Suprapubic skin (tissue), 4 donors: ENCODE measurements at regions not wholly inside any gene's neighbourhood (a gene's known extent, or its start where the extent isn't known, plus 50 kb on each side); places are given as distances from the start of the nearest gene placed in this dataset.

ENCODE experiments used
- DNase-seq, 2 donors: peaks; one replicate each; pipeline ENCODE4 v3.0.0-alpha.2; 2019; ENCODE audit warnings: low spot score in 2 of 2
- H3K27ac ChIP-seq: fragments of 200-600 bp; sonication (generic); one replicate; pipeline ENCODE4 v1.5.1; 2019
- H3K27me3 ChIP-seq: fragments of 200-600 bp; sonication (generic); one replicate; pipeline ENCODE4 v1.5.1; 2019
- H3K36me3 ChIP-seq: fragments of 200-600 bp; sonication (generic); one replicate; pipeline ENCODE4 v1.5.1; 2019
- H3K4me1 ChIP-seq: fragments of 200-600 bp; sonication (generic); one replicate; pipeline ENCODE4 v1.5.1; 2019
- H3K4me3 ChIP-seq: fragments of 200-600 bp; sonication (generic); one replicate; pipeline ENCODE4 v1.5.1; 2019; ENCODE audit warnings: mild to moderate bottlenecking
- H3K9me3 ChIP-seq: fragments of 200-600 bp; sonication (generic); one replicate; pipeline ENCODE4 v1.5.1; 2019
- EP300 ChIP-seq: sonication (generic); formaldehyde crosslinking; IDR thresholded peaks from one replicate; pipeline ENCODE4 v1.6.1; 2017; ENCODE audit warnings: antibody characterized with exemption
- POLR2A ChIP-seq, 2 donors: fragments of 450-650 bp; IDR thresholded peaks; one replicate each; pipeline ENCODE4 v1.6.1; 2017; ENCODE audit warnings: antibody characterized with exemption in 2 of 2, mild to moderate bottlenecking in 2 of 2, moderate library complexity in 2 of 2
- POLR2AphosphoS5 ChIP-seq, 3 donors: sonication (generic); formaldehyde crosslinking; IDR thresholded peaks; one replicate each; pipeline ENCODE4 v1.6.1; 2017; ENCODE audit warnings: antibody characterized with exemption in 3 of 3
- WGBS: methylation state at CpG from one replicate; pipeline ENCODE4 v1.1.5; 2018; 5-methylcytosine and 5-hydroxymethylcytosine counted together
- TF ChIP-seq, protein P1 (sequence below), 2 donors: fragments of 200-600 bp in 1 of 2; fragments of 450-650 bp in 1 of 2; sonication (generic) in 1 of 2; IDR thresholded peaks; one replicate each; pipeline ENCODE4 v1.5.1; 2016 to 2019; ENCODE audit warnings: antibody characterized with exemption in 2 of 2, mild to moderate bottlenecking in 1 of 2, moderate library complexity in 1 of 2

- Histone ChIP-seq H3K27ac (no peak overlapping the region), H3K4me1 (peaks cover 11% of the 10 kb centered on the region)
These were observed 86.8 kb upstream of the TP53I11 start for GRCh38 chr11:45037434-45038005.

GRCh38 chr11:45038923-45039322 lies 88.2 kb upstream of the TP53I11 start:
- H3K27me3 ChIP-seq = no peaks in the 10 kb centered on the region
- H3K9me3 ChIP-seq = no peaks in the 10 kb centered on the region
- TF ChIP-seq, protein P1, sequence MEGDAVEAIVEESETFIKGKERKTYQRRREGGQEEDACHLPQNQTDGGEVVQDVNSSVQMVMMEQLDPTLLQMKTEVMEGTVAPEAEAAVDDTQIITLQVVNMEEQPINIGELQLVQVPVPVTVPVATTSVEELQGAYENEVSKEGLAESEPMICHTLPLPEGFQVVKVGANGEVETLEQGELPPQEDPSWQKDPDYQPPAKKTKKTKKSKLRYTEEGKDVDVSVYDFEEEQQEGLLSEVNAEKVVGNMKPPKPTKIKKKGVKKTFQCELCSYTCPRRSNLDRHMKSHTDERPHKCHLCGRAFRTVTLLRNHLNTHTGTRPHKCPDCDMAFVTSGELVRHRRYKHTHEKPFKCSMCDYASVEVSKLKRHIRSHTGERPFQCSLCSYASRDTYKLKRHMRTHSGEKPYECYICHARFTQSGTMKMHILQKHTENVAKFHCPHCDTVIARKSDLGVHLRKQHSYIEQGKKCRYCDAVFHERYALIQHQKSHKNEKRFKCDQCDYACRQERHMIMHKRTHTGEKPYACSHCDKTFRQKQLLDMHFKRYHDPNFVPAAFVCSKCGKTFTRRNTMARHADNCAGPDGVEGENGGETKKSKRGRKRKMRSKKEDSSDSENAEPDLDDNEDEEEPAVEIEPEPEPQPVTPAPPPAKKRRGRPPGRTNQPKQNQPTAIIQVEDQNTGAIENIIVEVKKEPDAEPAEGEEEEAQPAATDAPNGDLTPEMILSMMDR (IDR thresholded peaks at IDR 0.05) = no peak
- TF ChIP-seq POLR2A (IDR thresholded peaks at IDR 0.05) = no peak
- no peak for TF ChIP-seq POLR2AphosphoS5 (IDR thresholded peaks at IDR 0.05)
- TF ChIP-seq EP300 = no peak
- no peak overlapping the region for H3K4me3 ChIP-seq
- H3K27ac ChIP-seq = no peak overlapping the region
- H3K4me1 ChIP-seq = peaks cover 21% of the 10 kb centered on the region
- no peak for DNase-seq
- H3K36me3 ChIP-seq = no peaks in the 10 kb centered on the region
- whole genome bisulfite sequencing = 90% methylated on average over 1 of the region's 1 CpG

More at GRCh38 chr11:45037434-45038005, 86.8 kb upstream of the TP53I11 start:
- H3K27me3 ChIP-seq = no peaks in the 10 kb centered on the region
- no peak overlapping the region for H3K4me3 ChIP-seq
- TF ChIP-seq EP300 (no peak), POLR2AphosphoS5 (IDR thresholded peaks at IDR 0.05) (no peak)
- no peak for DNase-seq
- no peaks in the 10 kb centered on the region for H3K36me3 ChIP-seq
- H3K9me3 ChIP-seq = no peaks in the 10 kb centered on the region

DNA sequence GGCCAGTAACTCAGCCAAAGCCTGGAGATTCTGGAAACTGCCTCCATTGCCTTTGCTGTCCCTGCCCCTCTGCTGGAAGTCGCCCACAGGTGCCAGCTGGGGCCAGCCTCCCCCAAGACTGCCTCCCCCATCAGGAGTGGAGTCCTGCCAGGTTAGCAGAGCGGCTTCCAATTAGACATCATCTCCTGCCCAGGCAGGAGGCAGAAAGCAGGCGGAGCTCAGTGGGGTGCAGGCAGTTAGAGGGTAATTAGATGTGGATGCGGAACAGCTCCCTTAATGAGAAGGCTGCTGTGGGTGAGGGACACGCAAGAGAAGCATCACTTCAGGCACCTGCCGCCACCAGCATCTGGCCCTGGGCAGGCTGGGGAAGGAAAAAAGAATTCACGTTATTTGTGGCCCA lies 90.9 kb upstream of the TP53I11 start:
- TF ChIP-seq POLR2A (IDR thresholded peaks at IDR 0.05) (no peak), EP300 (no peak), POLR2AphosphoS5 (IDR thresholded peaks at IDR 0.05) (no peak)
- TF ChIP-seq, protein P1 (IDR thresholded peaks at IDR 0.05) = no peak
- DNase-seq = no peak
- no peak overlapping the region for H3K4me3 ChIP-seq
- WGBS = 59% methylated on average over 7 of the region's 7 CpGs
- no peaks in the 10 kb centered on the region for H3K27me3 ChIP-seq
- H3K9me3 ChIP-seq = no peaks in the 10 kb centered on the region
- H3K4me1 ChIP-seq = peaks cover 42% of the 10 kb centered on the region
- H3K27ac ChIP-seq = no peak overlapping the region
- no peaks in the 10 kb centered on the region for H3K36me3 ChIP-seq

- Histone ChIP-seq H3K4me1 (peaks cover 51% of the 10 kb centered on the region), H3K27ac (no peak overlapping the region), H3K9me3 (no peaks in the 10 kb centered on the region), H3K4me3 (no peak overlapping the region), H3K36me3 (no peaks in the 10 kb centered on the region), H3K27me3 (no peaks in the 10 kb centered on the region)
- WGBS = 24% methylated on average over 4 of the region's 4 CpGs
- TF ChIP-seq EP300 = no peak
- TF ChIP-seq, protein P1 (IDR thresholded peaks at IDR 0.05) = no peak
- TF ChIP-seq POLR2AphosphoS5 (IDR thresholded peaks at IDR 0.05) = peak in 1 of 3 donors; percentile 17
- peak in 1 of 2 donors; percentile 78 for DNase-seq
These were observed 91.9 kb upstream of the TP53I11 start for GRCh38 chr11:45042560-45042959.

DNA sequence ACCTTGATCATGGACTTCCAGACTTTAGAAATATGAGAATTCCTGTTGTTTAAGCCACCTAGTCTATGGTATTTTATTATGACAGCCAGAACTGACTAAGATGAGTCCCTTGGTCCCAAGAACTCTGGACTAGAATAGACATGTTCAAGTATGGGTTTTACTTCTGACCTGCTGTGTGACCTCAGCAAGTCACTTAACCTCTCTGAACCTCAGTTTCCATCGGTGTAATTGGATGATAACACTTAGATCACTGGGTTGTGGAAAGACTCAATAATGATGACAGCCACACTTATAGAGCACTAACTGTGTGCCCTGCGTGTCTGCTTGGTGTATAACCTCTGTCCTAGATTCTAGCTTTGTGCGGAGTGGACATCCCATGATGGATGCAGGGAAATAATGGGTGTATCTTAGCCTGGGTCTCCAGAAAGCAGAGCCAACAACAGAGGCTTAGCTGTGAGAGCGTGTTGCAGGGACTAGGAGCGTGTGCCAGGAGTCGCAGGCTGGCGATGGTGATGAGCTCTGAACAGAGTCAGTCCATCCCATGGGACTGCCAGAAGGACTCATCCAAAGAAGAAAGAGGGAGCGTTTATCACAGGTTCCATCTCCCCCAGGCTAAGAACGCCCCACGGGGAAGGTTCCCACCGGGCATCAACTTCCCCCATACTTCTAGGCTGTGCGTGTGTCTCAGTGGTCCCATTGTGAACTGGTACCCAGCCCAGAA lies 93.2 kb upstream of the TP53I11 start:
- H3K36me3 ChIP-seq = no peaks in the 10 kb centered on the region
- 81% methylated on average over 12 of the region's 12 CpGs for WGBS
- H3K4me1 ChIP-seq = peaks cover 59% of the 10 kb centered on the region
- no peaks in the 10 kb centered on the region for H3K9me3 ChIP-seq
- H3K27ac ChIP-seq = no peak overlapping the region
- H3K27me3 ChIP-seq = no peaks in the 10 kb centered on the region
- TF ChIP-seq EP300 (no peak), POLR2A (IDR thresholded peaks at IDR 0.05) (no peak), POLR2AphosphoS5 (IDR thresholded peaks at IDR 0.05) (no peak)
- TF ChIP-seq, protein P1 (IDR thresholded peaks at IDR 0.05) = no peak
- DNase-seq = no peak
- H3K4me3 ChIP-seq = no peak overlapping the region
